Superior temporal gyrus (tissue), 1 donor: ENCODE measurements at regions not wholly inside any gene's neighbourhood (a gene's known extent, or its start where the extent isn't known, plus 50 kb on each side); places are given as distances from the start of the nearest gene placed in this dataset.
"Not testable (repeated sequence)": the region's sequence is repeated elsewhere in the genome, so short reads cannot be mapped to it uniquely, and the experiment has no call there.

Experiments
- DNase-seq: peaks from one replicate; pipeline ENCODE4 v3.0.0-alpha.2; 2016; ENCODE audit errors: extremely low spot score

GRCh38 chr7:132030086-132030568 is 473.7 kb upstream of the PODXL start:
- DNase-seq, result peak; percentile 26

- DNase-seq, result no peak
Observed at GRCh38 chr7:132029369-132030085, 473.1 kb upstream of the PODXL start.

- DNase-seq, result no peak
Observed at GRCh38 chr7:132028144-132028920, 471.9 kb upstream of the PODXL start.

GRCh38 chr7:132024290-132024689 is 467.9 kb upstream of the PODXL start:
- DNase-seq, result no peak

- no peak for DNase-seq
Observed at GRCh38 chr7:132023466-132023865, 467.0 kb upstream of the PODXL start.

- no peak for DNase-seq
Observed at GRCh38 chr7:132022188-132022587, 465.8 kb upstream of the PODXL start.

- no peak for DNase-seq
Observed at GRCh38 chr7:132019703-132020102, 463.3 kb upstream of the PODXL start.

- DNase-seq, result no peak
Observed at GRCh38 chr7:132009778-132010177, 453.4 kb upstream of the PODXL start.

GRCh38 chr7:132004529-132004928 is 448.1 kb upstream of the PODXL start:
- no peak for DNase-seq

GRCh38 chr7:132002343-132002968 is 446.0 kb upstream of the PODXL start:
- DNase-seq, result no peak

GRCh38 chr7:132001146-132001545 is 444.7 kb upstream of the PODXL start:
- DNase-seq, result no peak

- no peak for DNase-seq
Observed at GRCh38 chr7:131999193-131999592, 442.8 kb upstream of the PODXL start.

GRCh38 chr7:131995324-131995723 is 438.9 kb upstream of the PODXL start:
- no peak for DNase-seq

- DNase-seq, result not testable (repeated sequence)
Observed at GRCh38 chr7:131981069-131981468, 424.6 kb upstream of the PODXL start.

GRCh38 chr7:131978118-131978517 is 421.7 kb upstream of the PODXL start:
- not testable (repeated sequence) for DNase-seq

GRCh38 chr7:131976411-131976810 is 420.0 kb upstream of the PODXL start:
- no peak for DNase-seq

- DNase-seq, result no peak
Observed at GRCh38 chr7:131974671-131975070, 418.2 kb upstream of the PODXL start.

- DNase-seq, result no peak
Observed at GRCh38 chr7:131972251-131972650, 415.8 kb upstream of the PODXL start.

- no peak for DNase-seq
Observed at GRCh38 chr7:131970602-131971001, 414.2 kb upstream of the PODXL start.

GRCh38 chr7:131969560-131969959 is 413.1 kb upstream of the PODXL start:
- DNase-seq, result no peak

- DNase-seq, result no peak
Observed at GRCh38 chr7:131967216-131967730, 410.8 kb upstream of the PODXL start.

GRCh38 chr7:131964203-131964602 is 407.8 kb upstream of the PODXL start:
- no peak for DNase-seq
